CD14-positive monocyte (primary cell): ENCODE measurements at regions not wholly inside any gene's neighbourhood (a gene's known extent, or its start where the extent isn't known, plus 50 kb on each side); places are given as distances from the start of the nearest gene placed in this dataset.

Source experiments
- DNase-seq, 3 donors: peaks; one replicate each; pipeline ENCODE4 v3.0.0-alpha.2; 2011 to 2022
- H2AFZ ChIP-seq: 2 replicates; pipeline ENCODE4 v1.6.0; 2012; ENCODE audit warnings: mild to moderate bottlenecking, low read depth, low read length, inconsistent platforms; ENCODE audit not compliant: insufficient read depth, poor library complexity, severe bottlenecking
- H3K27ac ChIP-seq, 2 donors: 1 replicate in 1 of 2; 2 replicates in 1 of 2; pipeline ENCODE4 v1.5.1; 2012 to 2013; ENCODE audit warnings: low read length in 2 of 2, control low read depth in 1 of 2, inconsistent platforms in 1 of 2, low read depth in 1 of 2, mild to moderate bottlenecking in 1 of 2
- H3K27me3 ChIP-seq, 2 donors: one replicate each; pipeline versions ENCODE4 v1.6.0 to v1.6.1; 2011 to 2013; ENCODE audit warnings: low read length in 2 of 2; ENCODE audit not compliant: control insufficient read depth in 2 of 2, insufficient read depth in 2 of 2
- H3K36me3 ChIP-seq, 2 donors: replicated peaks in 1 of 2; 1 replicate in 1 of 2; 2 replicates in 1 of 2; pipeline versions ENCODE4 v1.5.1 to v1.6.1; 2012 to 2013; ENCODE audit warnings: low read length in 2 of 2, control low read depth in 1 of 2, inconsistent platforms in 1 of 2, mild to moderate bottlenecking in 1 of 2; ENCODE audit not compliant: insufficient read depth in 2 of 2, control insufficient read depth in 1 of 2
- H3K4me1 ChIP-seq, 2 donors: 1 replicate in 1 of 2; 2 replicates in 1 of 2; pipeline versions ENCODE4 v1.5.1 to v1.6.1; 2012 to 2013; ENCODE audit warnings: low read length in 2 of 2, control low read depth in 1 of 2, inconsistent platforms in 1 of 2, mild to moderate bottlenecking in 1 of 2, moderate library complexity in 1 of 2; ENCODE audit not compliant: insufficient read depth in 2 of 2, control insufficient read depth in 1 of 2
- H3K4me2 ChIP-seq: replicated peaks from 2 replicates; pipeline ENCODE3; 2012; ENCODE audit warnings: low read length, moderate library complexity, mild to moderate bottlenecking; ENCODE audit not compliant: poor library complexity, severe bottlenecking; ENCODE audit errors: extremely low read depth
- H3K4me3 ChIP-seq, 3 experiments: fragments of 200-600 bp in 1 of 3; sonication (generic) in 1 of 3; replicated peaks in 1 of 3; 1 replicate in 2 of 3; 2 replicates in 1 of 3; pipeline ENCODE4 v1.5.1; 2011 to 2013; ENCODE audit warnings: low read length in 3 of 3, mild to moderate bottlenecking in 3 of 3, control low read depth in 2 of 3, low read depth in 2 of 3, inconsistent platforms in 1 of 3, moderate library complexity in 1 of 3
- H3K79me2 ChIP-seq: 2 replicates; pipeline ENCODE4 v1.6.0; 2012; ENCODE audit warnings: mild to moderate bottlenecking, control low read depth, inconsistent platforms, low read length, moderate library complexity; ENCODE audit not compliant: insufficient read depth
- H3K9ac ChIP-seq: 2 replicates; pipeline ENCODE4 v1.6.0; 2017; ENCODE audit warnings: low read length, mild to moderate bottlenecking; ENCODE audit not compliant: insufficient read depth, poor library complexity, severe bottlenecking
- H3K9me3 ChIP-seq, 2 donors: replicated peaks in 1 of 2; 1 replicate in 1 of 2; 2 replicates in 1 of 2; pipeline versions ENCODE4 v1.5.1 to v1.6.1; 2012 to 2013; ENCODE audit warnings: low read length in 2 of 2, control low read depth in 1 of 2; ENCODE audit not compliant: control insufficient read depth in 1 of 2, insufficient read depth in 1 of 2
- H4K20me1 ChIP-seq: 2 replicates; pipeline ENCODE4 v1.6.0; 2012; ENCODE audit warnings: mild to moderate bottlenecking, low read length, control low read depth, moderate library complexity; ENCODE audit not compliant: insufficient read depth
- H3K27ac Mint-ChIP-seq, 7 donors: one replicate each; pipeline ENCODE4 v1.8.0; 2020; ENCODE audit warnings: mild to moderate bottlenecking in 7 of 7, mixed read lengths in 7 of 7, moderate library complexity in 6 of 7, inconsistent platforms in 2 of 7
- H3K27me3 Mint-ChIP-seq, 3 donors: one replicate each; pipeline ENCODE4 v1.8.0; 2021 to 2022; ENCODE audit warnings: low read depth in 3 of 3, mild to moderate bottlenecking in 3 of 3, mixed read lengths in 3 of 3, moderate library complexity in 3 of 3, inconsistent platforms in 1 of 3
- H3K36me3 Mint-ChIP-seq, 2 donors: one replicate each; pipeline ENCODE4 v1.8.0; 2020; ENCODE audit warnings: mixed read lengths in 2 of 2, inconsistent platforms in 1 of 2, mild to moderate bottlenecking in 1 of 2
- H3K4me1 Mint-ChIP-seq: one replicate; pipeline ENCODE4 v1.8.0; 2020; ENCODE audit warnings: mild to moderate bottlenecking, mixed read lengths
- H3K4me3 Mint-ChIP-seq, 2 donors: one replicate each; pipeline ENCODE4 v1.8.0; 2020; ENCODE audit warnings: mild to moderate bottlenecking in 2 of 2, mixed read lengths in 2 of 2, moderate library complexity in 1 of 2
- H3K9me3 Mint-ChIP-seq, 7 donors: one replicate each; pipeline ENCODE4 v1.8.0; 2020 to 2022; ENCODE audit warnings: mixed read lengths in 7 of 7, mild to moderate bottlenecking in 6 of 7, moderate library complexity in 6 of 7, inconsistent platforms in 2 of 7
- CTCF ChIP-seq: fragments of 200-600 bp; IDR thresholded peaks from one replicate; pipeline ENCODE4 v1.8.0; 2022; ENCODE audit warnings: antibody characterized with exemption, mild to moderate bottlenecking
- WGBS: methylation state at CpG from one replicate; pipeline ENCODE4 v1.1.5; 2013; ENCODE audit warnings: missing lambda C conversion rate; ENCODE audit not compliant: insufficient coverage; 5-methylcytosine and 5-hydroxymethylcytosine counted together
- intact Hi-C, 2 donors: fragments of 100-400 bp; cut with micrococcal nuclease; formaldehyde crosslinking; loops; one replicate each; pipeline versions ENCODE4 v1.15.0 to v1.15.1; 2023

GRCh38 chr11:92843455-92843854 is 126.0 kb upstream of the MTNR1B start:
- H3K27me3 ChIP-seq: no peaks in the 10 kb centered on the region
- H3K27me3 Mint-ChIP-seq: peaks cover 0 to 2% (median 0%) of the 10 kb centered on the region in 3 donors
- H3K36me3 ChIP-seq: no peaks in the 10 kb centered on the region
- no peaks in the 10 kb centered on the region for H3K36me3 Mint-ChIP-seq
- intact Hi-C loops: no loop called here
- H3K27ac ChIP-seq: no peak overlapping the region
- H4K20me1 ChIP-seq: no peaks in the 10 kb centered on the region
- H3K4me1 ChIP-seq: no peaks in the 10 kb centered on the region
- no peaks in the 10 kb centered on the region for H3K4me1 Mint-ChIP-seq
- no peak overlapping the region for H3K4me3 Mint-ChIP-seq
- no peak for TF ChIP-seq CTCF
- H3K9ac ChIP-seq: no peak overlapping the region
- DNase-seq: no peak
- H2AFZ ChIP-seq: no peak overlapping the region
- H3K9me3 ChIP-seq: no peaks in the 10 kb centered on the region
- no peak overlapping the region for H3K27ac Mint-ChIP-seq
- WGBS: no CpG with 5 or more reads among the region's 4 CpGs
- H3K4me3 ChIP-seq: no peak overlapping the region
- H3K79me2 ChIP-seq: no peaks in the 10 kb centered on the region
- H3K9me3 Mint-ChIP-seq: peaks cover 0 to 4% (median 0%) of the 10 kb centered on the region in 7 donors
- no peak overlapping the region for H3K4me2 ChIP-seq

GRCh38 chr11:92844197-92844596 is 125.3 kb upstream of the MTNR1B start:
- no peaks in the 10 kb centered on the region for H3K4me1 ChIP-seq
- H4K20me1 ChIP-seq: no peaks in the 10 kb centered on the region
- intact Hi-C loops: no loop called here
- H3K36me3 ChIP-seq: no peaks in the 10 kb centered on the region
- no peak overlapping the region for H3K27ac Mint-ChIP-seq
- H3K9me3 Mint-ChIP-seq: peaks cover 0 to 4% (median 0%) of the 10 kb centered on the region in 7 donors
- no peaks in the 10 kb centered on the region for H3K27me3 ChIP-seq
- TF ChIP-seq CTCF: no peak
- H2AFZ ChIP-seq: no peak overlapping the region
- H3K4me3 ChIP-seq: no peak overlapping the region
- H3K9ac ChIP-seq: no peak overlapping the region
- 98% methylated on average over 13 of the region's 13 CpGs for WGBS
- no peak overlapping the region for H3K4me3 Mint-ChIP-seq
- H3K27me3 Mint-ChIP-seq: peaks cover 0 to 2% (median 0%) of the 10 kb centered on the region in 3 donors
- no peaks in the 10 kb centered on the region for H3K4me1 Mint-ChIP-seq
- no peak for DNase-seq
- no peaks in the 10 kb centered on the region for H3K79me2 ChIP-seq
- H3K4me2 ChIP-seq: no peak overlapping the region
- no peak overlapping the region for H3K27ac ChIP-seq
- H3K9me3 ChIP-seq: no peaks in the 10 kb centered on the region
- no peaks in the 10 kb centered on the region for H3K36me3 Mint-ChIP-seq
